ENCODE measurements at regions not wholly inside any gene's neighbourhood (a gene's known extent, or its start where the extent isn't known, plus 50 kb on each side); places are given as distances from the start of the nearest gene placed in this dataset.

DNA sequence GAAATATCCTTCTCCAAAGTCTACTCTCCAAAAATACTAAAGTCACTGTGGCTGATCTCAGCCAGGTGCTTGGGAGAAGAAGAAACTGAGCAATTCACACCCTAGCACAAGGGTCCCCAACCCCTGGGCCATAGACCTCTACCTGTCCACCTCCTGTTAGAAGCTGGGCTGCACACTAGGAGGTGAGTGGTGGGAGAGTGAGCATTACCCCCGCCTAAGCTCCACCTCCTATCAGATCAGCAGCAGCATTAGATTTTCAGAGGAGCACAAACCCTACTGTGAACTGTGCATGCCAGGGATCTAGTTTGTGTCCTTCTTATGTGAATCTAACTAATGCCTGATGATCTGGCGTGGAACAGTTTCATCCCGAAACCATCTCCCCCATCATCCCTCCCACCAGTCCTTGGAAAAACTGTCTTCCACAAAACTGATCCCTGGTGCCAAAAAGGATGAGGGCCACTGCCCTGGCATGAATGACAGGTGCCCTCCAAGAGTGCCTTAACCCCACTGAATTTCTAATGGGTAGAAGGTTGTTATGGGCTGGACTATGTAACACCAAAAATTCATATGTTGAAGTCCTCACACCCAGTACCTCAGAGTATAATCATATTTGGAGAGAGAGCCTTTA lies 109.2 kb upstream of the CDYL start:
- no peak overlapping the region for H3K4me2 ChIP-seq
- no peaks in the 10 kb centered on the region for H4K20me1 ChIP-seq (ENCODE audit: insufficient read depth)
- H3K4me3 ChIP-seq (IDR thresholded peaks at IDR 0.05; ENCODE audit: insufficient read depth, low read depth, low read length), result no peak overlapping the region
- no peak overlapping the region for H2AFZ ChIP-seq (ENCODE audit: low read depth)
- TF ChIP-seq CTCF (conservative IDR thresholded peaks at IDR 0.05; ENCODE audit: low read depth, low read length), result no peak
- no peak overlapping the region for H3K27ac ChIP-seq
- H3K36me3 ChIP-seq (ENCODE audit: insufficient read depth), result no peaks in the 10 kb centered on the region
- H3K27me3 ChIP-seq (ENCODE audit: insufficient read depth, low read depth), result no peaks in the 10 kb centered on the region
- no peaks in the 10 kb centered on the region for H3K4me1 ChIP-seq (ENCODE audit: low read depth, poor library complexity, severe bottlenecking)
- no peaks in the 10 kb centered on the region for H3K79me2 ChIP-seq (ENCODE audit: insufficient read depth, low read depth)
- H3K9ac ChIP-seq, result no peak overlapping the region

DNA sequence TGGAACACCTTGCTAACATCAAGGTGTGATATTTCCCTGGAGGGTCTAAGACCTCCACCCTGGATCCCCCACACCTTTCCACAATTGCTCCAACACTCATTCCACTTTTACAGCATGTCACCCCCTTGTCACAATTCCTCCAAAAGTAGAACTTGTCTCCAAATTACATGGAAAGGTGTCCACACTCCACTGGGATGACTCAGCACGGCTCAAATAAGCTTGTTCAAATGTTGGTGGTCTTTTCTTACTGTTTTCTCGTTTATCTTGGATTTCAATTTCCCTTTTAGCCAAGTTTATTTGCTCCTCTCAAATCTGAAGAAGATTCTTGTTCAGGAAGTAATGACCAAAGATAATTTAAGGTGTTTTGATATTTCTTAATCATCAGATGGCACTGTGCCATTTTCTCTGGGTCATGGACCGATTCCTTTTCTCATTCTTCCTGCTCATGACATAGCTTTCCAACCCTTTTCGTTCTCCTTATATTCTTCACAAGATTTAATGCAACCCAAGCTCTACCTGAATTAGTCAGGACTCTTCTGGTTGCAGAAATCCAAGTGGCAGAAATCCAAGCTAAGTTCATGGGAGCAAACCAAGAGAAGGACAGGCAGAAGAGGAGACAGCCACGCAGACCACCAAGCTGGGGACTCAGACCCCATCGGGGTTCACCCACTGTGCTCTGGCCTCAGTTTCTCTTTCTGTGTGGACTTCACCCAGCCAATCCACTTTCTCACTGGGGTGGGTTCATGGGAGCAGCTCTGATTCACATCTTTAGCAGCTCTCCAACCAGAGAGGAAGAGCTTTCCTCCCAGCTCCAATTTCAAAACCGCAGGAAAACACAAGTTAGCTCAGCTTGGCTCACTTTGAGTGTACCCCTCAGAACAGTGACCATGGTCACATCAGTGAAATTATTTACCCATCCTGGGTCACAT lies 110.5 kb upstream of the CDYL start:
- Histone ChIP-seq H3K27me3 (ENCODE audit: insufficient read depth, low read depth) (no peaks in the 10 kb centered on the region), H3K79me2 (ENCODE audit: insufficient read depth, low read depth) (no peaks in the 10 kb centered on the region), H3K4me3 (IDR thresholded peaks at IDR 0.05; ENCODE audit: insufficient read depth, low read depth, low read length) (no peak overlapping the region), H3K4me2 (no peak overlapping the region), H2AFZ (ENCODE audit: low read depth) (no peak overlapping the region), H3K9ac (no peak overlapping the region), H3K4me1 (ENCODE audit: low read depth, poor library complexity, severe bottlenecking) (no peaks in the 10 kb centered on the region), H3K36me3 (ENCODE audit: insufficient read depth) (no peaks in the 10 kb centered on the region), H4K20me1 (ENCODE audit: insufficient read depth) (no peaks in the 10 kb centered on the region), H3K27ac (no peak overlapping the region)
- no peak for TF ChIP-seq CTCF (conservative IDR thresholded peaks at IDR 0.05; ENCODE audit: low read depth, low read length)

GRCh38 chr6:4664911-4665310 lies 111.3 kb upstream of the CDYL start:
- no peak overlapping the region for H3K4me3 ChIP-seq (IDR thresholded peaks at IDR 0.05; ENCODE audit: insufficient read depth, low read depth, low read length)
- TF ChIP-seq CTCF (conservative IDR thresholded peaks at IDR 0.05; ENCODE audit: low read depth, low read length), result no peak
- H3K79me2 ChIP-seq (ENCODE audit: insufficient read depth, low read depth), result no peaks in the 10 kb centered on the region
- H4K20me1 ChIP-seq (ENCODE audit: insufficient read depth), result no peaks in the 10 kb centered on the region
- no peaks in the 10 kb centered on the region for H3K27me3 ChIP-seq (ENCODE audit: insufficient read depth, low read depth)
- no peaks in the 10 kb centered on the region for H3K36me3 ChIP-seq (ENCODE audit: insufficient read depth)
- no peak overlapping the region for H2AFZ ChIP-seq (ENCODE audit: low read depth)
- no peak overlapping the region for H3K9ac ChIP-seq
- H3K4me2 ChIP-seq, result no peak overlapping the region
- no peak overlapping the region for H3K27ac ChIP-seq
- H3K4me1 ChIP-seq (ENCODE audit: low read depth, poor library complexity, severe bottlenecking), result no peaks in the 10 kb centered on the region

- Histone ChIP-seq H4K20me1 (ENCODE audit: insufficient read depth) (no peaks in the 10 kb centered on the region), H3K4me1 (ENCODE audit: low read depth, poor library complexity, severe bottlenecking) (no peaks in the 10 kb centered on the region), H3K79me2 (ENCODE audit: insufficient read depth, low read depth) (no peaks in the 10 kb centered on the region), H3K4me2 (no peak overlapping the region), H3K9ac (no peak overlapping the region), H2AFZ (ENCODE audit: low read depth) (no peak overlapping the region), H3K27ac (no peak overlapping the region), H3K4me3 (IDR thresholded peaks at IDR 0.05; ENCODE audit: insufficient read depth, low read depth, low read length) (no peak overlapping the region), H3K27me3 (ENCODE audit: insufficient read depth, low read depth) (no peaks in the 10 kb centered on the region), H3K36me3 (ENCODE audit: insufficient read depth) (no peaks in the 10 kb centered on the region)
- TF ChIP-seq CTCF (conservative IDR thresholded peaks at IDR 0.05; ENCODE audit: low read depth, low read length), result no peak
These were observed 112.0 kb upstream of the CDYL start for GRCh38 chr6:4664117-4664626.

All from KMS-11 (cell line).